H1 (cell line): ENCODE measurements at regions not wholly inside any gene's neighbourhood (a gene's known extent, or its start where the extent isn't known, plus 50 kb on each side); places are given as distances from the start of the nearest gene placed in this dataset.
"Not testable (repeated sequence)": the region's sequence is repeated elsewhere in the genome, so short reads cannot be mapped to it uniquely, and the experiment has no call there.

Experiments
- CEBPB ChIP-seq: IDR thresholded peaks from 2 replicates; pipeline ENCODE4 v1.6.1; 2012; ENCODE audit warnings: low read depth, low read length
- GABPA ChIP-seq: IDR thresholded peaks from 2 replicates; pipeline ENCODE4 v1.6.1; 2011; ENCODE audit warnings: mild to moderate bottlenecking, low read length, moderate library complexity, borderline replicate concordance; ENCODE audit not compliant: insufficient read depth
- HDAC6 ChIP-seq: IDR thresholded peaks from one replicate; pipeline ENCODE4 v1.7.1; 2012; ENCODE audit warnings: low read depth, mild to moderate bottlenecking, inconsistent platforms, low read length, moderate library complexity
- JUND ChIP-seq: IDR thresholded peaks from 2 replicates; pipeline ENCODE4 v1.6.1; 2011; ENCODE audit warnings: mild to moderate bottlenecking, improper control_type of control experiment, low read length
- YY1 ChIP-seq: IDR thresholded peaks from 2 replicates; pipeline ENCODE4 v1.6.1; 2011; ENCODE audit warnings: low read depth, mild to moderate bottlenecking, low read length
- ZNF274 ChIP-seq: IDR thresholded peaks from 2 replicates; pipeline ENCODE4 v1.7.0; 2012; ENCODE audit warnings: low read length, borderline replicate concordance; ENCODE audit errors: extremely low read depth
- TF ChIP-seq, protein P1 (sequence below), 3 experiments: IDR thresholded peaks; 1 replicate in 2 of 3; 2 replicates in 1 of 3; pipeline versions ENCODE4 v1.5.1 to v1.6.1; 2011; ENCODE audit warnings: low read length in 3 of 3, mild to moderate bottlenecking in 3 of 3, inconsistent platforms in 2 of 3, low read depth in 1 of 3, moderate library complexity in 1 of 3; ENCODE audit not compliant: insufficient read depth in 1 of 3; ENCODE audit errors: control extremely low read depth in 1 of 3

DNA sequence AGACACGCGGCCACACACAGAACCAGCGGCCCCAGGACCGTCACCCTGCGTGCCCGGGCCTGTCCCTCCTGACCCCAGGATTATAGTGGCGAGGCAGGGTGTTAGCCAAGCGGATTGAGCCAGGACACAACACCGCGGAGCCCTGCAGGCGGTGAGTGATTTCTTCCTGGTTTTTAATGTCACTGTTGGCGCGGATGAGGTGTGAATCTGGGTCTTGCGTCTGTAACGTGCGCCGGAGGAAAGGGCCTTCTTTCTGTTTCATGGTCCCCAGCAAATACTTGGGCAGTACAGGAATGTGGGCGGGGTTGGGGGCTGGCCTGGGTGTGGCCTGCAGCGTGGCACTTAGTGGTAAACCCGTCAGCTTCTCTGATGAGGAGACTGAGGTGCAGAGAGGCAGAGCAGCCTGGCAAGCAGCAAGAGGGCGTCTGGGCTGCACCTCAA lies 154.9 kb downstream of the NPIPB11 start:
- TF ChIP-seq ZNF274, GABPA, JUND, HDAC6, YY1, CEBPB: not testable (repeated sequence)
- TF ChIP-seq, protein P1, sequence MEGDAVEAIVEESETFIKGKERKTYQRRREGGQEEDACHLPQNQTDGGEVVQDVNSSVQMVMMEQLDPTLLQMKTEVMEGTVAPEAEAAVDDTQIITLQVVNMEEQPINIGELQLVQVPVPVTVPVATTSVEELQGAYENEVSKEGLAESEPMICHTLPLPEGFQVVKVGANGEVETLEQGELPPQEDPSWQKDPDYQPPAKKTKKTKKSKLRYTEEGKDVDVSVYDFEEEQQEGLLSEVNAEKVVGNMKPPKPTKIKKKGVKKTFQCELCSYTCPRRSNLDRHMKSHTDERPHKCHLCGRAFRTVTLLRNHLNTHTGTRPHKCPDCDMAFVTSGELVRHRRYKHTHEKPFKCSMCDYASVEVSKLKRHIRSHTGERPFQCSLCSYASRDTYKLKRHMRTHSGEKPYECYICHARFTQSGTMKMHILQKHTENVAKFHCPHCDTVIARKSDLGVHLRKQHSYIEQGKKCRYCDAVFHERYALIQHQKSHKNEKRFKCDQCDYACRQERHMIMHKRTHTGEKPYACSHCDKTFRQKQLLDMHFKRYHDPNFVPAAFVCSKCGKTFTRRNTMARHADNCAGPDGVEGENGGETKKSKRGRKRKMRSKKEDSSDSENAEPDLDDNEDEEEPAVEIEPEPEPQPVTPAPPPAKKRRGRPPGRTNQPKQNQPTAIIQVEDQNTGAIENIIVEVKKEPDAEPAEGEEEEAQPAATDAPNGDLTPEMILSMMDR (IDR thresholded peaks at IDR 0.05; ENCODE audit: control extremely low read depth in 1 of 3, insufficient read depth in 1 of 3, low read depth in 1 of 3, low read length in 3 of 3): not testable (repeated sequence)
